ENCODE measurements at regions not wholly inside any gene's neighbourhood (a gene's known extent, or its start where the extent isn't known, plus 50 kb on each side); places are given as distances from the start of the nearest gene placed in this dataset.

GRCh38 chr2:145835665-145836064 lies 1315.7 kb upstream of the ZEB2 start:
- Histone ChIP-seq H3K27me3 (ENCODE audit: control insufficient read depth in 1 of 2, insufficient read depth in 2 of 2, low read length in 1 of 2) (no peaks in the 10 kb centered on the region), H3K36me3 (ENCODE audit: control insufficient read depth in 1 of 2, insufficient read depth in 2 of 2, low read length in 1 of 2) (no peaks in the 10 kb centered on the region), H3K4me3 (ENCODE audit: low read length in 2 of 2) (no peak overlapping the region), H3K27ac (ENCODE audit: low read depth in 1 of 2, low read length in 2 of 2) (no peak overlapping the region), H3K9me3 (ENCODE audit: control insufficient read depth, low read length) (no peaks in the 10 kb centered on the region), H3K4me1 (ENCODE audit: control insufficient read depth in 1 of 2, insufficient read depth in 2 of 2, low read length in 2 of 2) (no peaks in the 10 kb centered on the region)
- DNase-seq: no peak
- intact Hi-C loops (cut with DNase I): no loop called here
- WGBS, 2 donors: 78 to 85% methylated on average over 1 of the region's 1 CpG
- no peak for ATAC-seq (ENCODE audit: low FRiP score)

DNA sequence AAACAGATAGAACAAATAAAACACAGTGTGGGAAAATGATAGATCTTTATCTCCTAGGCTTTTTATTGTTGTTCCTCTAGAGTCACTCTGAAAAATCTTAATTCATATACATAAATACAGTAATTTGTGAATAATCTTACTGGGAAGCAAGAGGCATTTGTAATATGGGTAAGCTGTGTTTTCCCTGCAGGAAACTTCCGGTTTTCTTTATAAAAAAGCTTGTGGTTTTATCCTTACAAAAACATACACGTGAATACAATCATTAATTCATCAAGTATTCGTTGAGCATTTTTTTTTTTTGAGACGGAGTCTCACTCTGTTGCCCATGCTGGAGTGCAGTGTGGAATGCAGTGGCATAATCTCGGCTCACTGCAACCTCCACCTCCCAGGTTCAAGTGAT lies 1312.8 kb upstream of the ZEB2 start:
- ATAC-seq (ENCODE audit: low FRiP score) (no peak), DNase-seq (no peak)
- Histone ChIP-seq H3K9me3 (ENCODE audit: control insufficient read depth, low read length) (no peaks in the 10 kb centered on the region), H3K27me3 (ENCODE audit: control insufficient read depth in 1 of 2, insufficient read depth in 2 of 2, low read length in 1 of 2) (no peaks in the 10 kb centered on the region), H3K4me3 (ENCODE audit: low read length in 2 of 2) (no peak overlapping the region), H3K27ac (ENCODE audit: low read depth in 1 of 2, low read length in 2 of 2) (no peak overlapping the region), H3K36me3 (ENCODE audit: control insufficient read depth in 1 of 2, insufficient read depth in 2 of 2, low read length in 1 of 2) (no peaks in the 10 kb centered on the region), H3K4me1 (ENCODE audit: control insufficient read depth in 1 of 2, insufficient read depth in 2 of 2, low read length in 2 of 2) (no peaks in the 10 kb centered on the region)
- intact Hi-C loops (cut with DNase I): no loop called here
- 77 to 79% methylated on average over 5 of the region's 5 CpGs for WGBS, 2 donors

DNA sequence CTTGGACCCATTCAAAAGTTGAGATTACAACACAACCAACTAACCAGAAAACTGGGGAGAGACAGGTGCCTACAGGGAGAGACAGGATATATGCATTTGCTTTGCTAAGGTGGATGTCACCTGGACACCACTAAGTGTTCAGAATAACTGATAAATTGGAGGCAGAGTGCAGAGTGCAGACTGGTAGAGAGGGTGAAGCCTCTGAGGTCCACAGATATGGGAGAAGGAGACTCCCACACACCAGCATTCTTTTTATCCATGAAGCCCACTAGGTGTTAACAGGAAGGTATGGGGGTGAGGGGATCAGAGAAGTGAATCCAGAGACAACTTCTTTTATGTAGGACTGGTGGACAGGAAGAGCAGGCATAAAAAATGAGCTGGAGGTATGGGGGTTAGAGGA lies 1310.0 kb upstream of the ZEB2 start:
- intact Hi-C loops (cut with DNase I): no loop called here

GRCh38 chr2:145827235-145827634 lies 1307.3 kb upstream of the ZEB2 start:
- no peak for DNase-seq
- 78 to 80% methylated on average over 2 of the region's 2 CpGs for WGBS, 2 donors
- intact Hi-C loops (cut with DNase I): no loop called here
- Histone ChIP-seq H3K27ac (ENCODE audit: low read depth in 1 of 2, low read length in 2 of 2) (no peak overlapping the region), H3K4me3 (ENCODE audit: low read length in 2 of 2) (no peak overlapping the region), H3K4me1 (ENCODE audit: control insufficient read depth in 1 of 2, insufficient read depth in 2 of 2, low read length in 2 of 2) (no peaks in the 10 kb centered on the region), H3K27me3 (ENCODE audit: control insufficient read depth in 1 of 2, insufficient read depth in 2 of 2, low read length in 1 of 2) (no peaks in the 10 kb centered on the region), H3K9me3 (ENCODE audit: control insufficient read depth, low read length) (no peaks in the 10 kb centered on the region), H3K36me3 (ENCODE audit: control insufficient read depth in 1 of 2, insufficient read depth in 2 of 2, low read length in 1 of 2) (no peaks in the 10 kb centered on the region)
- ATAC-seq (ENCODE audit: low FRiP score): no peak

More for the DNA sequence above, 1310.0 kb upstream of the ZEB2 start:
- Histone ChIP-seq H3K27ac (ENCODE audit: low read depth in 1 of 2, low read length in 2 of 2) (no peak overlapping the region), H3K27me3 (ENCODE audit: control insufficient read depth in 1 of 2, insufficient read depth in 2 of 2, low read length in 1 of 2) (no peaks in the 10 kb centered on the region), H3K4me3 (ENCODE audit: low read length in 2 of 2) (no peak overlapping the region), H3K4me1 (ENCODE audit: control insufficient read depth in 1 of 2, insufficient read depth in 2 of 2, low read length in 2 of 2) (no peaks in the 10 kb centered on the region), H3K9me3 (ENCODE audit: control insufficient read depth, low read length) (no peaks in the 10 kb centered on the region), H3K36me3 (ENCODE audit: control insufficient read depth in 1 of 2, insufficient read depth in 2 of 2, low read length in 1 of 2) (no peaks in the 10 kb centered on the region)
- ATAC-seq (ENCODE audit: low FRiP score): no peak
- DNase-seq: no peak

DNA sequence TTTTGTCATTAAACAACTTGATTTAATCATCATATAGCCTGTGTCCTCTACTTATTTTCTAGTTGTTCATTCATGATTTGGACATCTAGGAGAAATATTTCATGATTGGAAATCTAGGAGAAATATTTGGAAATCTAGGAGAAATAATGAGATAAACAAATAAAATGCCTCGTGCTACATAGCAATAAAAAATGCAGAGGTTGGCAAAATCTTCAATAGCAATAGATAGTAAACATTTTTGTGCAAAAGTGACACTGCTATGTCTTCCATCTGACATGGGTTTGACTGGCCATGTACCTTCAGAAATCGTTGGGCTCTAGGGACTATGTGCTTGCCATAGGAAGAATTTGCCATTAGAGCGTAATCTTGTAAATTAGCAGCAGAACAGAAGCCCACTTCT lies 1304.5 kb upstream of the ZEB2 start:
- no peak overlapping the region for H3K27ac ChIP-seq (ENCODE audit: low read depth in 1 of 2, low read length in 2 of 2)
- H3K4me1 ChIP-seq (ENCODE audit: control insufficient read depth in 1 of 2, insufficient read depth in 2 of 2, low read length in 2 of 2): no peaks in the 10 kb centered on the region
- no peak overlapping the region for H3K4me3 ChIP-seq (ENCODE audit: low read length in 2 of 2)
- DNase-seq: no peak
- intact Hi-C loops (cut with DNase I): no loop called here
- H3K9me3 ChIP-seq (ENCODE audit: control insufficient read depth, low read length): no peaks in the 10 kb centered on the region
- ATAC-seq (ENCODE audit: low FRiP score): no peak
- no peaks in the 10 kb centered on the region for H3K36me3 ChIP-seq (ENCODE audit: control insufficient read depth in 1 of 2, insufficient read depth in 2 of 2, low read length in 1 of 2)
- no peaks in the 10 kb centered on the region for H3K27me3 ChIP-seq (ENCODE audit: control insufficient read depth in 1 of 2, insufficient read depth in 2 of 2, low read length in 1 of 2)
- 89 to 92% methylated on average over 3 of the region's 3 CpGs for WGBS, 2 donors

GRCh38 chr2:145822892-145823534 lies 1303.1 kb upstream of the ZEB2 start:
- H3K27ac ChIP-seq (ENCODE audit: low read depth in 1 of 2, low read length in 2 of 2): no peak overlapping the region
- no peaks in the 10 kb centered on the region for H3K27me3 ChIP-seq (ENCODE audit: control insufficient read depth in 1 of 2, insufficient read depth in 2 of 2, low read length in 1 of 2)
- ATAC-seq (ENCODE audit: low FRiP score) (no peak), DNase-seq (no peak)
- intact Hi-C loops (cut with DNase I): no loop called here
- H3K4me3 ChIP-seq (ENCODE audit: low read length in 2 of 2): no peak overlapping the region
- H3K9me3 ChIP-seq (ENCODE audit: control insufficient read depth, low read length): no peaks in the 10 kb centered on the region
- no peaks in the 10 kb centered on the region for H3K36me3 ChIP-seq (ENCODE audit: control insufficient read depth in 1 of 2, insufficient read depth in 2 of 2, low read length in 1 of 2)
- no peaks in the 10 kb centered on the region for H3K4me1 ChIP-seq (ENCODE audit: control insufficient read depth in 1 of 2, insufficient read depth in 2 of 2, low read length in 2 of 2)
- WGBS, 2 donors: 34 to 47% methylated on average over 2 of the region's 2 CpGs

- Histone ChIP-seq H3K27ac (ENCODE audit: low read depth in 1 of 2, low read length in 2 of 2) (no peak overlapping the region), H3K9me3 (ENCODE audit: control insufficient read depth, low read length) (no peaks in the 10 kb centered on the region), H3K4me1 (ENCODE audit: control insufficient read depth in 1 of 2, insufficient read depth in 2 of 2, low read length in 2 of 2) (no peaks in the 10 kb centered on the region), H3K36me3 (ENCODE audit: control insufficient read depth in 1 of 2, insufficient read depth in 2 of 2, low read length in 1 of 2) (no peaks in the 10 kb centered on the region), H3K4me3 (ENCODE audit: low read length in 2 of 2) (no peak overlapping the region), H3K27me3 (ENCODE audit: control insufficient read depth in 1 of 2, insufficient read depth in 2 of 2, low read length in 1 of 2) (no peaks in the 10 kb centered on the region)
- intact Hi-C loops (cut with DNase I): no loop called here
- no peak for DNase-seq
- no peak for ATAC-seq (ENCODE audit: low FRiP score)
Measured at GRCh38 chr2:145820651-145821050, 1300.7 kb upstream of the ZEB2 start.

- H3K4me3 ChIP-seq (ENCODE audit: low read length in 2 of 2): no peak overlapping the region
- no peak overlapping the region for H3K27ac ChIP-seq (ENCODE audit: low read depth in 1 of 2, low read length in 2 of 2)
- ATAC-seq (ENCODE audit: low FRiP score) (no peak), DNase-seq (no peak)
- H3K36me3 ChIP-seq (ENCODE audit: control insufficient read depth in 1 of 2, insufficient read depth in 2 of 2, low read length in 1 of 2): no peaks in the 10 kb centered on the region
- H3K27me3 ChIP-seq (ENCODE audit: control insufficient read depth in 1 of 2, insufficient read depth in 2 of 2, low read length in 1 of 2): no peaks in the 10 kb centered on the region
- H3K9me3 ChIP-seq (ENCODE audit: control insufficient read depth, low read length): no peaks in the 10 kb centered on the region
- intact Hi-C loops (cut with DNase I): no loop called here
- H3K4me1 ChIP-seq (ENCODE audit: control insufficient read depth in 1 of 2, insufficient read depth in 2 of 2, low read length in 2 of 2): peaks cover 0 to under 1% of the 10 kb centered on the region in 2 donors
Measured at GRCh38 chr2:145818890-145819504, 1299.1 kb upstream of the ZEB2 start.

DNA sequence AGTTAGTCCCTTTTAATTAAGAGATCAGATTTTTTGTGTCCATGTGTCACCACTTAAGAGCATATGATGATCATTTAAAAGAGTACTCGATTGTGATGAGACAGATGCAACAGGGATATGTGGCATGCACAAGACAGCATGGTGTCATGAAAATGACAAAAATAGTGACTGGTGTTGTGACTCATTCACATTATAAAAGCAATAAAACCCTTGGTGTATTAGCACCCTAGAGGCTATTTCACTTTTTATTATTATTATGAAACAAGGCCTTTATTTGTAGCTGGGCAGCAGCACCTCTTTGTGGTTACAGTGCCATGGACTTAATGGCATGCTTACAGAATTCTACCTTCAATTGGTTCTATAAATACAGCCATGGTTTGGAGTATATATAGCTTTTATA lies 1296.0 kb upstream of the ZEB2 start:
- H3K9me3 ChIP-seq (ENCODE audit: control insufficient read depth, low read length): no peaks in the 10 kb centered on the region
- H3K4me3 ChIP-seq (ENCODE audit: low read length in 2 of 2): no peak overlapping the region
- no peaks in the 10 kb centered on the region for H3K27me3 ChIP-seq (ENCODE audit: control insufficient read depth in 1 of 2, insufficient read depth in 2 of 2, low read length in 1 of 2)
- no peak overlapping the region for H3K27ac ChIP-seq (ENCODE audit: low read depth in 1 of 2, low read length in 2 of 2)
- no peak for ATAC-seq (ENCODE audit: low FRiP score)
- H3K36me3 ChIP-seq (ENCODE audit: control insufficient read depth in 1 of 2, insufficient read depth in 2 of 2, low read length in 1 of 2): no peaks in the 10 kb centered on the region
- no peak for DNase-seq
- intact Hi-C loops (cut with DNase I): no loop called here
- H3K4me1 ChIP-seq (ENCODE audit: control insufficient read depth in 1 of 2, insufficient read depth in 2 of 2, low read length in 2 of 2): peaks cover 0 to 6% of the 10 kb centered on the region in 2 donors
- WGBS, 2 donors: 93 to 94% methylated on average over 1 of the region's 1 CpG
